HG03442 (cell line): ENCODE measurements at regions not wholly inside any gene's neighbourhood (a gene's known extent, or its start where the extent isn't known, plus 50 kb on each side); places are given as distances from the start of the nearest gene placed in this dataset.
"Not testable (repeated sequence)": the region's sequence is repeated elsewhere in the genome, so short reads cannot be mapped to it uniquely, and the experiment has no call there.

Experiments used
- ATAC-seq: cut with Tn5 transposase; IDR thresholded peaks from one replicate; pipeline ENCODE4 v1.9.1; 2021; ENCODE audit warnings: mild to moderate bottlenecking, moderate library complexity; ENCODE audit not compliant: unreplicated experiment

DNA sequence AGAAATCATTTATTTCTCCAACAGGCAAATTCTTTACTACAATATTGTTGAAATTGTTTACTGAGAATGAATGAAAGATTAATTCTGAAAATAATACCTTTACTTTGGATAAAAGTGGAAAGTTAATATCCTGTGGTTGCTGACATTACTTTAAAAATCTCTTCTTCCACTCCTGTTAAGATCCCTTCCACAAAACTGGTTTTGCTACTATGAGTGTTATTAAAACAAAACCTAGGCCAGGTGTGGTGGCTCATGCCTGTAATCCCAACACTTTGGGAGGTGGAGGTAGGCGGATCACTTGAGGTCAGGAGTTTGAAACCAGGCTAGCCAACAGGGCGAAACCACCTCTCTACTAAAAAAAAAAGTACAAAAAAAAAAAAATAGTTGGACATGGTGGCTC lies 123.9 kb upstream of the CCDC150 start:
- no peak for ATAC-seq

DNA sequence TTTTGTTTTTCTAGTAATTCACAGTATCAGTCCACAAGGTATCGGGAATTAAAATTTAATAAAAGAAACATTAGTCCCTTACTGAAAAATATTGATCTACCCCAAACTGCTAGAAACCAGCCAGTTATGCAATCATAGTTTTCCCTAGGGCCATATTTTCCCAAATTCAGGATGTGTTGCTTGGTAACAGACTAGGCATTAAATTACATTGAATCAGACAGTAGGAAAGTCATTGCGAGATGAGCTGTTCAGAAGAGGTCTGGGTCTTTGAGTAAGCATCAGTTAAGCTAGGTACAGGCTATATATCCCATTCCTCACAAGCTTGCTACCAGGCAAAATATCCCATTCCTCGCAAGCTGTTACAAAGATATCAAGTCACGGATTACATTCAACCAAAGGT lies 123.0 kb upstream of the CCDC150 start:
- ATAC-seq, result no peak

DNA sequence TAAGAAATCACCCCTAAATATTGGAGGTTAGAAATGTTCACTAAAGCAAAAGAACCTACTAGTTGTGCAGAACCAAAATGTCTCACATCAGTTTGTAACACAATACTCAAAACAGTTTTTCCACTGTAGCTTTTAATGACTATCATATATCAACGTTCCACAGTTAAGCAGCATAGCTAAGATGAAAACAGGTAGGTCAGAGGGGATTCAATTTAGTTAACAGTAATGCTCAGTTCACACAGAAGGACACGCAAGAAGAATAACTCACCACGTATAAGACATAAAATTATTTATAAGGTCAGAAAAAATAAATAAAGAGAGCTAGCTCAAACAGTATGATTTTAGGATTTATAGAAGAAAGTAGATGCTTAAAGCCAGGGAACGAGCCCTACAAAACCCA lies 118.9 kb upstream of the CCDC150 start:
- ATAC-seq, result no peak

DNA sequence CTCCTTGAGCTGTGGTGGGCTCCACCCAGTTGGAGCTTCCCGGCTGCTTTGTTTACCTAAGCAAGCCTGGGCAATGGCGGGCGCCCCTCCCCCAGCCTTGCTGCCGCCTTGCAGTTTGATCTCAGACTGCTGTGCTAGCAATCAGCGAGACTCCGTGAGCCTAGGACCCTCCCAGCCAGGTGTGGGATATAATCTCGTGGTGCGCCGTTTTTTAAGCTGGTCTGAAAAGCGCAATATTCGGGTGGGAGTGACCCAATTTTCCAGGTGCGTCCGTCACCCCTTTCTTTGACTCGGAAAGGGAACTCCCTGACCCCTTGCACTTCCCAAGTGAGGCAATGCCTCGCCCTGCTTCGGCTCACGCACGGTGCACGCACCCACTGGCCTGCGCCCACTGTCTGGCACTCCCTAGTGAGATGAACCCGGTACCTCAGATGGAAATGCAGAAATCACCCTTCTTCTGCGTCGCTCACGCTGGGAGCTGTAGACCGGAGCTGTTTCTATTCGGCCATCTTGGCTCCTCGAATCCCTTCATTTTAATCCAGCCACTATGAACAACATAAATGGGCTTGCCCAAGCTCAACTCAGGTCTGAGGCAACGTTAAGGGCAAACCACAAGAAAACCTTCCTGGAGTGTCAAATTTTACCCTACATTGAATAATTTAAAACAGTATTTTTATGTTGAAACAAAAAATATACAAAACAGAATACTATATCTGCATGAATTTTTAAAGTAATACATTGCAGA lies 112.4 kb upstream of the CCDC150 start:
- not testable (repeated sequence) for ATAC-seq

DNA sequence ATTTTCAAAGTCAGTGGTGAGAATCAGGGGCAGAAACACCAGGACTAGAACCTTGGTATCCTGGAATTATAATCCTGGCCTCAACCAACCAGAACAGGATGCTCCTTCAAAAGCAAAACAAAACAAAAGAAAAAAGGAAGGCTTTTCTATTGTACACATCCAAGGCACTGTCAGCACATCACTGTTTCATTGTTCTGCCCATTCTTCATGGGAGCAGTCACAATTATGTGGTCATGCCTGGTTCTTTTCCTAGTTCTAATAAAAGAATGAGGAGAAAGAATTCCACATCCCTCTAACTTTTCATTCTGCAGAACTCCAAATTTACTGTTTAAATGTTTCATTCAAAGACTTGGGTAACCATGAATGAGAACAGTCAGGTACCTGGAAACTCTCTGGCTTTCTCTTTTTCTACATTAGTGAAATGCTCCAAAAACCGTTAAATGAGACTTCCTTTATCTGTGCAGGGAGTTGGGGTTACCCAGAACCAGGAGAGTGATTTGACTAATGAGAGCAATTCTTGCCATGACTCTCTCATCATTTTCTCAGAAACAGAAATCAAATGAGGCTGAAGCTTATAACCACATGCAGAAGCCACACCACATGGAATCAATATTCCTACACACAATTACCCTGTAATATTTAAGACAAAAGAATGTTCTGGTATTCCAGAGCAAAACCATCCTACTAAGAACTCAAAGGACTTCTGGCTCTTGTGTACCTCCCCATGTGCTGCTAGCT lies 110.9 kb upstream of the CCDC150 start:
- ATAC-seq, result no peak

DNA sequence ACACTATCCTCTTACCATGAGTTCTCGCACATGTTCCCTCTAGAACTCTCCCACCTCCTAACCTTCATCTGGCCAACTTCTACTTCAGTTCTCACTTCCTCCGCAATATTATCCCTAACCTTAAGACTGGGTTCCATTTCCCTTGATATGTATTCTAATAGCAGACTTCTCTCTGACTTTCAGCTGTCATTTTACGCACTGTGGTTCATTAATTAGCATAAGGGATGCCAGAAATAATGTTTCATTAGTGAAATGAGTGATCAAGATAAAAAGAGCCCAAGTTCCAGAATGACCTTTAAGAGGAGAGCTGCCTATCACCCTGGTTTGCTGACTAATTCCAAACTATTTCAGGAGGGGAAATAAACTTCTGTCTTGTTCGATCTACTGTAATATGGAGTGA lies 108.6 kb upstream of the CCDC150 start:
- ATAC-seq, result peak; percentile 56

DNA sequence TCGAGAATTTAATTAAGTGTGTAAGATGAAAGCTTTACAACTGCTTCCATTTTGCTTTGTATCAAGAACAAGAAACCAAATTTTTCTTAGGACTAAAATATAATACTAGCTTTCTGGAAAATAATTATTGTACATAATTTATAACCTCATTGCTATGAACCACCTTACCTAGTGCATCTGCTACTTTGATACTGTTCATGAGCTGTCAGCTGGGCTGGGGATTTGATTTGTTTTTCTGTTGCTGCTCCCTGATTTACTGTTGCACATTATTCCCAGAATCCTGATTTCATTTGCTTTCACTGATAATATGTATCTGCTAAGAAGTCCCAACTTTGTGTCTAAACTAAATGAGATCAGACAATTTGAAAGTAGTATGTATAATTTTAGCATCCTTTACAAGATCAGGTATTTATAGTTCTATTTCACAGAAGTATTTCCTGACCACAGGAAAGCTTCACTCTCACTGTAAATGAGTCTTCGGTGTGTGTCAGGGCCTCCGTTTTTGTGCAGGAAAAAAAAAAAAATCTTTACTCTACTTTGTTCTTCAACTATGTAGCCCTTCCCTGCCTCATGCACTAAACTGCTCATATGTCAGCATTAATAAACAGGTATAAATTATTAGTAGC lies 105.6 kb upstream of the CCDC150 start:
- no peak for ATAC-seq

DNA sequence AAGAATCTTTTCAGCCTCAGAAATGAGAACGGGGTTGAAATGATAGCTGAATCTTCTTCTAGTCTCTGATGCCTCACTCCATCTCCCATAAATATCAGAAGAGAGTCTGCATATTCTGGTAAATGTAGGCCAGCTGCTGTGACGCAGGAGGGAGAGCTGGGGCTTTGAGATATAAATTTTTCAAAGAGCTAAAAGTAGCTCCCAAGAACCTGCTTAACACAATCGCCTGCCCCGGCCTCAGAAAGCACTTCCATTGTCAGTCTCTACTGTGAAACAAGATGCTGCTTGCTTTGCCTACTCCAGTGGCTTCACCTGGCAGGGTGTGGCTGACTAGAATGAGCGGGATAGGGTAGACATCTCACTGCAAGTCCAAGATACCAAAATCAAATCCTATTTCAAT lies 105.0 kb upstream of the CCDC150 start:
- ATAC-seq, result no peak

DNA sequence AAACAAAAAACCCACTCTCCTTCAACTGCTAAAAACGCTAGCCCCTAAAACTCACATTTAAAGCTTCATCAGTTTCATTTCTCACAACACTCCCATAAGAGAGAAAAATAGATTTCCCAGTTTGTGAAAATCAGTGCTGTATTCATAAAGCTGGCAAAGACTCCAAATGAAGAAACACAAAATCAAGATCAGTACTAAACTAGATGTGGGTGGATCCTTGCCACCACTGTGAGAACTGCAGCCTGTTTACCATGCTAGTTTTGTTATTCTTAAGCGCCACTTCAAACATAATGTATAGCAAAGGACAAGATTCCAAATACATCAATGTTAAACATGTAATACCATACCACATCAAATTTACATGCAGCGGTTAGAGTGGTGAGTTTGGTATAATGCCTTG lies 104.5 kb upstream of the CCDC150 start:
- no peak for ATAC-seq

DNA sequence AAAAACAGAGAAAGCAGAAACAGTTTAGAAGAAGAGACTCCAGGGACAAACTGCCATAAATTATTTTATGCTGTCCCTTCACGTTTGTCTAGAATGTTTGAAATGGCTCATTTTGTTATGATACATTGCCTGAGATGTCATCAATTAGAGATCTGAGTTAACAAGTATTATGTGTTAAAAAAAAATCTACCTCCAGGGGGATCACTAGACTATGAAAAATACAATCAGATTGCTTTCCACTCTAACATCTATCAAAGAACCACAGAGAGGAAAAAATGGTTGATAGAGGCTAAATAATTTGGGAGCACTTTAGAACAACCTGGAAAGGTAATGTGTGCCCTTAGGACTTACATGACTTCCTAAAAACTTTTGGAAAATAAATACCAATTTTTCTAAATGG lies 103.8 kb upstream of the CCDC150 start:
- ATAC-seq, result no peak

DNA sequence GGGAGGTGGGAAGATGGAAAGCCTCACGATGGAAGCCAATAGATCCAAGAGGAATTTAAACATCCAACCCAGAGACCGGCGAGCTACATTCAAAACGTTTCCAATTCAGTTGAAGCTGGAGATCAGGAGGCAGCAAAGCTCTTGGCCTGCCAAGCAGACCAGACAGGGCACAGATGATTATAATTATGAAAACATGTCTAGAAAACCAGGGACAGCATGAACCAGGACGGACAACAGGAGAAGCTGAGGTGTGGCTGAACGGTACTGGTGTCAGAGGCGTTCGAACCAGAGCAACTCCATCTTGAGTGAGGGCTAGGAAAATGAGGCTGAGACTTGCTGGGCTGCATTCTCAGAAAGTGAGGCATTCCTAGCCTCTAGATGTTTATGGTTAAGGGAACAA lies 102.2 kb upstream of the CCDC150 start:
- no peak for ATAC-seq

DNA sequence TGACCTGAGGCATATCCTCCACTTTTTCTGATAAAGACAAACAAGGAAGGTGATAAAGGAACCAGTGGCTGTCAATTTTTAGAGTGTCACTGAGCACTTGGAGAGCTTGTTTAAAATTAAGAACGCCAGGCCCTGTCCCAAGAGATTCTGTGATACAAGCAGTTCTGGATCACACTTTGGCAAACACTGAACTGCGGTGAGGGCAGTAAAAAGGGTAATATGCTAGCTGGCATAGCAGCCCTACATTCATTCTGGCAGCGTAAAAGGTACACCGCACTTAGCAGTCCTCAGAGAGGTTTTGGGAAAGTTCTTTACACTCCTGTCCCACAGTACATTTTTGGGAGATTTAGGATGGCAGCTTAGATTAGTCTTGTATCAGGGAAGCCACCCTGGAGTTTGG lies 101.3 kb upstream of the CCDC150 start:
- ATAC-seq, result no peak

DNA sequence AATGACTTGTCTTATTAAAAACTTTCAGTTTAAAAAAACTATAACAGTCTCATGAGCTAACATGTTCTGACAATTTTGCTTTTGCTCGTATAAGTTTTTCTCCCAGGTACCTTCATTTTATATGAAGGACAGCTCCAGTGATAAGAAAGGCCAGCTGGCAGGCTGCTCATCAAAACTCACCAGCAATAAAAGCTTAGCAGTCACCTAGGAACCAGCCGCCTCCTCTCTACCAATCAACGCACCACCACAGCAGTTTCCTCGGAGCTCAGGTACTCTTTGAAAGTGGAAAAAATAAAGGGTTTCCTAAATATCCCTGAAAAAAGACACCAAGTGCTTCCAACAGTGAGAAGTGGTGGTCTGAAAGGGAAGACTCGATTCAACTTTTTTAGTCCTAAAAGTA lies 100.9 kb upstream of the CCDC150 start:
- no peak for ATAC-seq

DNA sequence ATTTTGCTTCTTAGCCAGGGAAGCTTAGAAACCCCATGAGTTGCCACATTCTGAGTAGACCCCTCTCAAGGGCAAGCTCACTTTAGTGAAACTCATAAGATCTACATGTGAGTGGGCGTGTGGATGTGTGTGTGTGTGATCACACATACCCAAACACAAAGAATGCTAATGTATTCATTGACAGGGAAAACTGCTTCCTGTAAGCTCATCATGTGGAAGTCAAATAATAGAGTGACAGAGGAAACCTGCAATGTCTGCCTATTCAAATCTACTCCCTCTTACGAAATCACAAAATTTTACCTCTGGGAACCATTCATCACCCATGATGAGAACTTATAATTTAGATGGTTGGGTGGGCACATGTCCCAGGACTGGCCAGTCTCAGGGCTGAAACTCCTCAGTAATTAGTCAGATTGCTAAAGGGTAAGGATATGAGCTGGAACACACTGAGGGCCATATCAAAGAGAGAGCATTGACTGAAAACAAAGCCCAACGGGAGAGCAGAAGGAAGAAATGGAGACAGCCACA lies 94.5 kb upstream of the CCDC150 start:
- no peak for ATAC-seq

DNA sequence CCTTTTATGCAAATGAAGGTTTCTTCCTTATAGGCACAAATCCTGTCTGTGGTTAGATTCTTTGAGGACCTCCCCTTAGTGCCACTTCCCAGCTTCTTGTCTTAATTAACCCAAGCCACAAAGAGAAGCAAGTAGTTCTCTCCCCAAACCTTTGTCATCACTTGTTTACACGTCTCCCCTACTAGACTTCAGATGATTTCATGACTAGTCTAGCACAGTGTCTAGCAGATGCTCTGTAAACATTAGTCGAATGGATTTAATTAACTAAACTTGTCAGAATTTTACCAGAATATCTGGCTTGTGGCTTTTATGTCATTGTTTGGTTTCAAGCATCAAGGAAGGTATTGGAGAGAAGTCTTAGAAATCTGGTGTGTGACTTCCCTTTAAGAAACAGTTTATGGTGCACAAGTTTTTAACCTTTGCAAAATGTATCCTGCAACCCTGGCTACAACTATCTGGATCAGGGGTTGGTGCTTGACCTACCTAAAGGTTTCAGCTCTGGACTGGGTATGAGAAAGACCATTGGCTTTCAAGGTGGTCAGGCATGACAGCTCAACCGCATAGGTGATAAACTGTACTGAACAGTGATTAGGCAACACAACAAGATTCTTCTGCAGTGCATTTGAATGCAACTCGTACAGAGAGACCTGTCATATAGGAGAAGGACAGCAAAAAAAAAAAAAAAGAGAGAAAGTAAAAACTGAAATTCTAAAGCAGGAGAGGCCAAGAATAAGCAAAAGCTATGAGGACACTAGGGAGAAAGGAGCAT lies 93.2 kb upstream of the CCDC150 start:
- no peak for ATAC-seq

DNA sequence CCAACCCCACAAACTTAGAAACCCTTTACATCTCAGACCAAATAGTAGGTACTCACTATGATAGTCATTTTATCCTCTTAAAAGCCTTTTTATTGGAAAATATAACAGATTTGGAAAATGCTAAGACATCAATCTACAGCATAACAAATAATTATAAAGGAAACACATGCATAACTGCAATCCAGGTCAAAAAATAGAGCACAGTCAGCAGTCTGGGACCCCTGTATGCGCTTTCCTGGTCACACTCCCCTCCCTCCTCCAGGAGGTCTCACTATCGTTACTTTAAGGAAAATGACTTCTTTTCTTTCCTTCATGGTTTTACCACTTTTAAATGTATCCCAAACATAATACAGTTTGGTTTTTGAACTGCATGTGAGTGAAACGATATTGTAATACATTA lies 90.5 kb upstream of the CCDC150 start:
- no peak for ATAC-seq

DNA sequence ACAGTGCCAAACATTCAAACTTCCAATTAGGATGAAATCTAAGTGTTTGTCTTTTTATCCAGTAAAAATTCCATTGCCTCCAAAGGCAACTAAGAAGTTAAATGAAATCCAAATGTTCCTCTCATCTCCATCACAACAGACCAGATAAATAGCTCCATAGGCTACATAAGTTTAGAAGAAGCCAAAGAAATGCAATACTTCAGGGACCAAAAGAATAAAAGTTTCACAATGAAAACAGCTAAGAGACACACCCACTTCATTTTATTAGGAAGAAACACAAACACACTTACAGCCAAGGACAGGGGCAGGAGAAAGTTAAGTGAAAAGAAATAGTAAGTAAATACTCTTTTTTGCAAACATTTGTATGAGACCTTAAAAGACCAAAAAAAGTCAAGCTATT lies 88.5 kb upstream of the CCDC150 start:
- ATAC-seq, result no peak

DNA sequence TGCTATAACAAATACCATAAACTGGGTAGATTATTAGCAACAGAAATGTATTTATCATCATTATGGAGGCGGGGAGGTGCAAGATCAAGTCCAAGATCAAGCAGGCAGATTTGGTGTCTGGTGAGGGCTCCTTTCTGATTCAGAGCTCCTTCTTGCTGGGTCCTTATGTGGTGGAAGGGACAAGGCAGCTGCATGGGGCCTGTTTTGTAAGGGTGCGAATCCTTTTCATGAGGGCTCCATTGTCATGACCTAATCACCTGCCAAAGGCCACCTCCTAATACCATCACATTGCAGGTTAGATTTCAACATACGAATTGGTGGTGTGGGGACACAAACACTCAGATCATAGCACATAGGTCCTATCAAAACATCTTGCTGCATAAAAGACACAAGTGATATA lies 84.4 kb upstream of the CCDC150 start:
- ATAC-seq, result no peak

DNA sequence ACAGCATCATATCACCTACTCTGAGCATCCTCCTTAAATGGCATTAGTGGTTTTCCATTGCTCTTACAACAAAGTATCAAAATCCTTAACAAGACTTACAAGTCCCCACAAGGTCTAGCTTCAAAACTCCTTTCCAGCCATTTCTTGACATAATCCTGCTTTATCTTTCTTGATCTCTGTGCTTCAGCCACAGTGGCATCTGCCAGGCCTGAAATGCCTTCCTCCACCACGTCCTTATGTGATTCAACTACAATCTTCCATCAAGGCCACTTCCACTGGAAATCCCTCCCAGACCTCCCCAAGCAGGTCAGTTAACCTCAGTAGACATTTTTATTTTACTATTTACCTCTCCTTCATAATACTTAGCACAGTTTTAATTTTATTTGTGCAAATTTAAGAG lies 83.8 kb upstream of the CCDC150 start:
- no peak for ATAC-seq

DNA sequence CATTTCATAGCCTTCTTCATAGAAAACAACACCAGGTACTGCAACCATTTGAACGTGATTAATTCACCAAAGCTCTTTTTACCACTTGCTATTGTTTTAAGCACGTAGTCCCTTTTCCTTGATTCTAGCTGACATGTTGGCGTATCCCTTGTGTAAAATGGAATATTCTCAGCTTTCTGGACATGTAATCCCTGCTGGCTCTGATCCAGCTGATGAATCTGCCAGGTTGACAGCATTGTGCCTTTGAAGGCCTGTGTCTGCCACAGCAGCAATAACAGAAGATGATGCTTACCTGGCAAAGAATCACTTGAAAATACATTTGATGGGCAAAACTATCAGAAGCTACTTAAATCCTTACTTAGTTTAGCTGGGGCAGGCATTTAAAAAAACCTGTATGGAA lies 81.0 kb upstream of the CCDC150 start:
- no peak for ATAC-seq

DNA sequence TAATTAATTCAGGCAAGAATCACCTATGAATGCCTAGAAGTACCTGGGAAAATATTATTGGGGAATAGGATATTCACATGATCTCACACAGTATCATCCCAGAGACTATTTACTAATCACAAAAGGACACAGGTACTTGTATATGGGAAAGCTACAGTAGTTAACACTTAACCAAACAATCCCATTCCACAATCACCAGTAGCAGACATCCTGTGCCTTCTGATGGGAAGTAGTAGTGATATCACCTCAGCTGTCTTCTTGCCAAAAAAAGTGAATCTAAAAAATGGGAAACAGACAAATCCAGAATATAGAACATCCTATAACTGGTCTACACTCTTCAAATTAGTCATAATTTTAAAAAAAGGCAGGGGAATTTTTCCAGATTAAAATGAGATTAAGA lies 75.6 kb upstream of the CCDC150 start:
- no peak for ATAC-seq
